GM21423 (cell line): ENCODE measurements at regions not wholly inside any gene's neighbourhood (a gene's known extent, or its start where the extent isn't known, plus 50 kb on each side); places are given as distances from the start of the nearest gene placed in this dataset.

Experiments
- ATAC-seq: cut with Tn5 transposase; IDR thresholded peaks from one replicate; pipeline ENCODE4 v1.9.1; 2021; ENCODE audit warnings: mild to moderate bottlenecking, moderate library complexity; ENCODE audit not compliant: unreplicated experiment

GRCh38 chr3:81291586-81291985 lies 469.9 kb downstream of the GBE1 start:
- no peak for ATAC-seq

GRCh38 chr3:81289676-81290075 lies 471.8 kb downstream of the GBE1 start:
- ATAC-seq, result no peak

- no peak for ATAC-seq
Measured at GRCh38 chr3:81279481-81280379, 481.7 kb downstream of the GBE1 start.

GRCh38 chr3:81277853-81278252 lies 483.6 kb downstream of the GBE1 start:
- ATAC-seq, result no peak

GRCh38 chr3:81274671-81275070 lies 486.8 kb downstream of the GBE1 start:
- ATAC-seq, result no peak

GRCh38 chr3:81270603-81271379 lies 490.7 kb downstream of the GBE1 start:
- ATAC-seq, result peak; percentile 100

GRCh38 chr3:81268526-81268925 lies 492.9 kb downstream of the GBE1 start:
- ATAC-seq, result no peak

GRCh38 chr3:81261996-81262395 lies 499.4 kb downstream of the GBE1 start:
- ATAC-seq, result no peak

- ATAC-seq, result no peak
Measured at GRCh38 chr3:81255463-81255862, 506.0 kb downstream of the GBE1 start.

- no peak for ATAC-seq
Measured at GRCh38 chr3:81251096-81251495, 510.3 kb downstream of the GBE1 start.

- ATAC-seq, result peak; percentile 73
Measured at GRCh38 chr3:81249540-81250029, 511.9 kb downstream of the GBE1 start.

GRCh38 chr3:81245501-81245900 lies 515.9 kb downstream of the GBE1 start:
- no peak for ATAC-seq

- no peak for ATAC-seq
Measured at GRCh38 chr3:81245043-81245442, 516.4 kb downstream of the GBE1 start.

- no peak for ATAC-seq
Measured at GRCh38 chr3:81244231-81244630, 517.2 kb downstream of the GBE1 start.

GRCh38 chr3:81242871-81243270 lies 518.6 kb downstream of the GBE1 start:
- ATAC-seq, result peak; percentile 55

- ATAC-seq, result no peak
Measured at GRCh38 chr3:81237181-81237580, 524.3 kb downstream of the GBE1 start.

GRCh38 chr3:81218023-81218422 lies 543.4 kb downstream of the GBE1 start:
- ATAC-seq, result peak; percentile 53

GRCh38 chr3:81217101-81217500 lies 544.3 kb downstream of the GBE1 start:
- ATAC-seq, result no peak

- no peak for ATAC-seq
Measured at GRCh38 chr3:81216192-81216591, 545.3 kb downstream of the GBE1 start.

GRCh38 chr3:81214631-81215030 lies 546.8 kb downstream of the GBE1 start:
- ATAC-seq, result no peak

- no peak for ATAC-seq
Measured at GRCh38 chr3:81199587-81199986, 561.9 kb downstream of the GBE1 start.

GRCh38 chr3:81198756-81199155 lies 562.7 kb downstream of the GBE1 start:
- ATAC-seq, result no peak
